Hepatic stellate cell (primary cell): ENCODE measurements at regions not wholly inside any gene's neighbourhood (a gene's known extent, or its start where the extent isn't known, plus 50 kb on each side); places are given as distances from the start of the nearest gene placed in this dataset.

Experiments used
- DNase-seq: peaks from one replicate; pipeline ENCODE4 v3.0.0; 2011; ENCODE audit warnings: low spot score

GRCh38 chr1:29505532-29506220, 269.4 kb downstream of the PTPRU start:
- DNase-seq: no peak

- DNase-seq: no peak
Measured at GRCh38 chr1:29504709-29505410, 268.5 kb downstream of the PTPRU start.

GRCh38 chr1:29504196-29504595, 267.9 kb downstream of the PTPRU start:
- no peak for DNase-seq

- DNase-seq: no peak
Measured at GRCh38 chr1:29502911-29503840, 266.9 kb downstream of the PTPRU start.

- DNase-seq: no peak
Measured at GRCh38 chr1:29502225-29502910, 266.0 kb downstream of the PTPRU start.

GRCh38 chr1:29501227-29501976, 265.1 kb downstream of the PTPRU start:
- no peak for DNase-seq

- DNase-seq: no peak
Measured at GRCh38 chr1:29500651-29501050, 264.3 kb downstream of the PTPRU start.

- DNase-seq: no peak
Measured at GRCh38 chr1:29500041-29500440, 263.7 kb downstream of the PTPRU start.

- no peak for DNase-seq
Measured at GRCh38 chr1:29499104-29499650, 262.9 kb downstream of the PTPRU start.

GRCh38 chr1:29498126-29499103, 262.1 kb downstream of the PTPRU start:
- no peak for DNase-seq

- DNase-seq: no peak
Measured at GRCh38 chr1:29497395-29498125, 261.2 kb downstream of the PTPRU start.

- DNase-seq: no peak
Measured at GRCh38 chr1:29496701-29497100, 260.4 kb downstream of the PTPRU start.

GRCh38 chr1:29490204-29490934, 254.0 kb downstream of the PTPRU start:
- no peak for DNase-seq

GRCh38 chr1:29489471-29489870, 253.1 kb downstream of the PTPRU start:
- DNase-seq: no peak

GRCh38 chr1:29488794-29489311, 252.5 kb downstream of the PTPRU start:
- no peak for DNase-seq

- DNase-seq: no peak
Measured at GRCh38 chr1:29488086-29488793, 251.9 kb downstream of the PTPRU start.

- DNase-seq: no peak
Measured at GRCh38 chr1:29487291-29487690, 251.0 kb downstream of the PTPRU start.
